Gastroesophageal sphincter (tissue), 4 donors: ENCODE measurements at regions not wholly inside any gene's neighbourhood (a gene's known extent, or its start where the extent isn't known, plus 50 kb on each side); places are given as distances from the start of the nearest gene placed in this dataset.

Experiments
- ATAC-seq: fragments of 150-250 bp; one replicate; pipeline ENCODE4 v1.9.1; 2016; ENCODE audit warnings: mild to moderate bottlenecking, moderate library complexity
- H3K27ac ChIP-seq, 4 donors: fragments of 200-600 bp; sonication (generic) in 3 of 4; 1 replicate in 3 of 4; 2 replicates in 1 of 4; pipeline ENCODE4 v1.5.1; 2016 to 2019
- H3K27me3 ChIP-seq: fragments of 200-600 bp; sonication (generic); one replicate; pipeline ENCODE4 v1.5.1; 2019
- H3K36me3 ChIP-seq, 2 donors: fragments of 200-600 bp; sonication (generic); one replicate each; pipeline ENCODE4 v1.5.1; 2019; ENCODE audit warnings: control low read depth in 1 of 2
- H3K4me1 ChIP-seq, 3 donors: fragments of 200-600 bp; sonication (generic); 1 replicate in 2 of 3; 2 replicates in 1 of 3; pipeline ENCODE4 v1.5.1; 2016 to 2019; ENCODE audit warnings: control low read depth in 2 of 3
- H3K4me3 ChIP-seq, 2 donors: fragments of 200-600 bp; sonication (generic); one replicate each; pipeline ENCODE4 v1.5.1; 2019; ENCODE audit warnings: mild to moderate bottlenecking in 1 of 2, moderate library complexity in 1 of 2
- H3K9me3 ChIP-seq, 3 donors: fragments of 200-600 bp; sonication (generic); one replicate each; pipeline ENCODE4 v1.5.1; 2017 to 2019; ENCODE audit warnings: control low read depth in 2 of 3
- EP300 ChIP-seq: sonication (generic); formaldehyde crosslinking; IDR thresholded peaks from one replicate; pipeline ENCODE4 v1.6.1; 2017; ENCODE audit warnings: antibody characterized with exemption, mild to moderate bottlenecking
- POLR2A ChIP-seq, 2 donors: fragments of 450-650 bp; IDR thresholded peaks; one replicate each; pipeline ENCODE4 v1.6.1; 2017; ENCODE audit warnings: antibody characterized with exemption in 2 of 2, mild to moderate bottlenecking in 2 of 2, moderate library complexity in 1 of 2
- POLR2AphosphoS5 ChIP-seq: sonication (generic); formaldehyde crosslinking; IDR thresholded peaks from one replicate; pipeline ENCODE4 v1.6.1; 2017; ENCODE audit warnings: antibody characterized with exemption
- WGBS, 2 donors: methylation state at CpG; one replicate each; pipeline ENCODE4 v1.1.5; 2018; ENCODE audit warnings: low coverage in 1 of 2; 5-methylcytosine and 5-hydroxymethylcytosine counted together
- TF ChIP-seq, protein P1 (sequence below), 4 experiments: fragments of 200-600 bp in 2 of 4; fragments of 450-650 bp in 2 of 4; sonication (generic) in 1 of 4; IDR thresholded peaks; one replicate each; pipeline ENCODE4 v1.5.1; 2017 to 2019; ENCODE audit warnings: antibody characterized with exemption in 4 of 4, mild to moderate bottlenecking in 2 of 4, moderate library complexity in 2 of 4

DNA sequence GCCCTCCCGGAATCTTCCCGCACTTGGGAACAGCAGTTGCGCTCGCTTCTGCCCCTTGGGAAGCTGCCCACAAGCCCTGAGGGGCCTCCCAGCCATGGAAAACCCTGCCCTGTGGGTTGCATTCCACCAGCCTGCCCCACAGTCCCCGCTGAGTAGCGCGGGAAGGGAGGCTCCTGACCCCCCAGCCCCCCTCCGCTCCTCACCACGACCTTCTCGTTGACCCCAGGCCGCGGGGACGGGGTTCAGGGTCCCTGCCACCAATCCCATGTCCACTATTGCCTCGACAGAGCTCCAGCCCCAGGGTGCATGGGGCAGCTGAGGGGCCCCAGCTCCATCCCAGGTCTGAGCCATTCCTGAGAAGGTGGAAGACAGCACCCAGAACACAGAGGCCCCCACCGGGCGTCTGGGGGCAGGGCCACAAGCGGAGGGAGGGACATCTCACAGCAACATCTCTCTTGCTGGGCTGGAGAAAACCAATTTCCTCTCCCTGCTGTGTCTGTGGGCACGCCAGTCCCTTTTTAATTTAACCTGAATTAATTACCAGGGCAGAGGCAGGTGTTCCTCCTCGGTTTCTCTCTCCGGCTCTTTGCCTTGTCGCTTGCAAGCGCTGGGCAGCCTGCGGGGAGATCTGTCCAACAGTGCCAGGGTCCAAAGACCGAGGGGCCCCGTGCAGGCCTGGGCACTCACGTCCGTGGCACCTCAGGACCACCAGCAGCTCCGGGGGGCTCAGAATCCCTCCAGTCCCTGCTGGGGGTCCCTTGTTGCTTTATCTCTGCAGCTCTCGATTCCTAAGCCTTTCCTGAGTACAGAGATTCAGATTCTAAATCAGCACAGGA lies 57.9 kb downstream of the FOXL3 start:
- ATAC-seq, result no peak
- Histone ChIP-seq H3K4me3 (no peak overlapping the region), H3K9me3 (no peaks in the 10 kb centered on the region), H3K36me3 (no peaks in the 10 kb centered on the region), H3K27me3 (no peaks in the 10 kb centered on the region), H3K27ac (no peak overlapping the region), H3K4me1 (no peaks in the 10 kb centered on the region)
- TF ChIP-seq EP300 (no peak), POLR2AphosphoS5 (no peak), POLR2A (IDR thresholded peaks at IDR 0.05) (no peak)
- TF ChIP-seq, protein P1, sequence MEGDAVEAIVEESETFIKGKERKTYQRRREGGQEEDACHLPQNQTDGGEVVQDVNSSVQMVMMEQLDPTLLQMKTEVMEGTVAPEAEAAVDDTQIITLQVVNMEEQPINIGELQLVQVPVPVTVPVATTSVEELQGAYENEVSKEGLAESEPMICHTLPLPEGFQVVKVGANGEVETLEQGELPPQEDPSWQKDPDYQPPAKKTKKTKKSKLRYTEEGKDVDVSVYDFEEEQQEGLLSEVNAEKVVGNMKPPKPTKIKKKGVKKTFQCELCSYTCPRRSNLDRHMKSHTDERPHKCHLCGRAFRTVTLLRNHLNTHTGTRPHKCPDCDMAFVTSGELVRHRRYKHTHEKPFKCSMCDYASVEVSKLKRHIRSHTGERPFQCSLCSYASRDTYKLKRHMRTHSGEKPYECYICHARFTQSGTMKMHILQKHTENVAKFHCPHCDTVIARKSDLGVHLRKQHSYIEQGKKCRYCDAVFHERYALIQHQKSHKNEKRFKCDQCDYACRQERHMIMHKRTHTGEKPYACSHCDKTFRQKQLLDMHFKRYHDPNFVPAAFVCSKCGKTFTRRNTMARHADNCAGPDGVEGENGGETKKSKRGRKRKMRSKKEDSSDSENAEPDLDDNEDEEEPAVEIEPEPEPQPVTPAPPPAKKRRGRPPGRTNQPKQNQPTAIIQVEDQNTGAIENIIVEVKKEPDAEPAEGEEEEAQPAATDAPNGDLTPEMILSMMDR (IDR thresholded peaks at IDR 0.05), result no peak
- 77 to 95% methylated on average over 5 to 11 of the region's 29 CpGs for WGBS, 2 donors

DNA sequence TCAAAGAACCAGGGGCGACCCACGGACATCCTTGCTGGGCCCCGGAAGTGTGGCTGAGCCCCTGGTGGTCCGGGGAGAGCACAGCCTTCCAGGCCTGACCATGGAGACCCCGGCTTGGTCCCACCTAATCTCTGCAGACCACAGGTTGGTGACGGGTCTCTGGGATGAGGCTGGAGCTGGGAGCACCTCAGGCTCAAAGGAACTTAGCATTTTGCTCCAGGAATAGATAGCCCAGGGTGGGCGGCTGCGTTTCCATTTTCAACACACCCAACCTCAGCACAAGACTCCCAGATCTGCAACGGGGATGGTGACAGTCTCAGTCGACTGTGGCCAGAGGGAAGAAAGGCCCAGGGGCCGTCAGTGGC lies 58.5 kb downstream of the FOXL3 start:
- Histone ChIP-seq H3K4me3 (no peak overlapping the region), H3K9me3 (no peaks in the 10 kb centered on the region), H3K36me3 (no peaks in the 10 kb centered on the region), H3K27me3 (no peaks in the 10 kb centered on the region), H3K4me1 (no peaks in the 10 kb centered on the region), H3K27ac (no peak overlapping the region)
- no peak for TF ChIP-seq EP300
- TF ChIP-seq POLR2AphosphoS5, result no peak
- TF ChIP-seq POLR2A (IDR thresholded peaks at IDR 0.05), result no peak
- TF ChIP-seq, protein P1 (IDR thresholded peaks at IDR 0.05), result no peak
- ATAC-seq, result no peak
- 60 to 67% methylated on average over 1 of the region's 11 CpGs for WGBS, 2 donors

DNA sequence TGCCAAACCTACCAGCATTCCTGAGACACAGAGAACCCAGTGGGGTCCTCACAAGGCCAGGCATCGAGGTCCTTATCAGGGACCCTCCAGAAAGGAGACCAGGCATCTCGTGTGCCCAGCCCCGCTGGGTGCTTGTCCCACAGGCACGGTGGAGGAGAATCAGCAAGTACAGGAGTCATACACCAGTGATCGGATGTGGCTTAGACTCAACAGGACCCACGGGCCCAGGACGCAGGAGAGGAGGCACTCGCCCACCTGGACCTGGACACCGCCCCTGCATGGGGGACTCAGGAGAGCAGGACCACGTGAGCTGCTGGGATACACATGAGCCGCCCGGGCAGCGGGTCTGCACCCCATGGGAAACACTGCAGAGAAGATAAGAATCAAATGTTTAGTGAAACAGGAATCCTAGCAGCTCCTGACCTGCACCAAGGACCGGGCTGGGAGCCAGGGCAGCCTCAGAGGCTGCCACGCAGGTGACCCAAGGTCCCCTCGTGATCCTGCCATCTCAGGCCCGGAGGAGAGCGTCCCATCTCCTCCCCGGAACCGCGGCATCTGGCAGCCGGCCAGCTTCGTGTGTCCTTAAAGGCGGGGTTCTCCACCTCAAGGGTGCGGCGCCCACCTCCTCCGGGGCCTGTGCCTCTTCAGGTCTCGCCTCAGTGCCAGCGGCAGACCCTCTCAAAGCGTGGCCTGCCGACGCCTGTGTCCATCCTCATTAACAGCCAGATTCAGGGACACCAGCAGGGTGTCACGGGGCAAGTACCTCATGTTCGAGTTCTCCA lies 59.2 kb downstream of the FOXL3 start:
- H3K36me3 ChIP-seq, result no peaks in the 10 kb centered on the region
- TF ChIP-seq EP300 (no peak), POLR2A (IDR thresholded peaks at IDR 0.05) (no peak), POLR2AphosphoS5 (no peak)
- TF ChIP-seq, protein P1 (IDR thresholded peaks at IDR 0.05), result no peak
- H3K4me1 ChIP-seq, result no peaks in the 10 kb centered on the region
- H3K27me3 ChIP-seq, result no peaks in the 10 kb centered on the region
- no peaks in the 10 kb centered on the region for H3K9me3 ChIP-seq
- H3K27ac ChIP-seq, result no peak overlapping the region
- no peak overlapping the region for H3K4me3 ChIP-seq
- no peak for ATAC-seq
- no CpG with 5 or more reads among the region's 34 CpGs for WGBS, 2 donors

DNA sequence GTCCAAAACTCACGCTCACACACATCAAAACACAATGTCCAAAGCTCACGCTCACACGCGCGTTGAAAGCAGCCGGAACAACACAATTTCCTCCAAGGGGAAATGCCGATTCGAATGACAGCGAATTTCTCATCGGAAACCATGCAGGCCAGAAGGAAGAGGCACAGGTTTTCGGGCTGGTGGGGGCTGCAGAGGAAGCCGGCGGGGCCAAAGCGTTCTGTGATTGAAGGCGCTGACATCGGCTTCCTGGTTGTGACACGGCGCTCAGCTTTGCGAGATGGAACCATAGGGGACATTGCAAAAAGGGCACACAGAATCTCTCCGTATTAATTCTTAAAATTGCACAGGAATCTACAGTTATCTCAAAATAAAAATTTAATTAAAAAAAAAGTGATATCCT lies 61.3 kb downstream of the FOXL3 start:
- no peak for ATAC-seq
- TF ChIP-seq POLR2AphosphoS5 (no peak), EP300 (no peak), POLR2A (IDR thresholded peaks at IDR 0.05) (no peak)
- TF ChIP-seq, protein P1 (IDR thresholded peaks at IDR 0.05), result no peak
- Histone ChIP-seq H3K27ac (no peak overlapping the region), H3K4me1 (no peaks in the 10 kb centered on the region), H3K27me3 (no peaks in the 10 kb centered on the region), H3K36me3 (no peaks in the 10 kb centered on the region), H3K9me3 (no peaks in the 10 kb centered on the region), H3K4me3 (peak overlapping the region in 1 of 2 donors; percentile 7)
- WGBS, 2 donors, result 64 to 90% methylated on average over 5 to 10 of the region's 20 CpGs
